Activated naive CD4-positive, alpha-beta T cell treated with anti-CD3 and anti-CD28 coated beads, Interleukin-2, amount 50 U/mL, for 72 hours (primary cell): ENCODE measurements at regions not wholly inside any gene's neighbourhood (a gene's known extent, or its start where the extent isn't known, plus 50 kb on each side); places are given as distances from the start of the nearest gene placed in this dataset.

ENCODE experiments used
- ATAC-seq, 2 donors: fragments of 150-1000 bp; cut with Tn5 transposase; 2 replicates each; pipeline ENCODE4 v1.10.0; 2021; ENCODE audit warnings: mild to moderate bottlenecking in 2 of 2, moderate library complexity in 2 of 2
- DNase-seq, 2 donors: peaks; one replicate each; pipeline ENCODE4 v3.0.0; 2021 to 2022; ENCODE audit warnings: low spot score in 2 of 2
- H3K27ac Mint-ChIP-seq, 2 donors: one replicate each; pipeline ENCODE4 v1.8.0; 2022; ENCODE audit warnings: mild to moderate bottlenecking in 2 of 2, mixed read lengths in 2 of 2
- H3K36me3 Mint-ChIP-seq, 2 donors: one replicate each; pipeline ENCODE4 v1.8.0; 2022; ENCODE audit warnings: mixed read lengths in 2 of 2
- H3K9me3 Mint-ChIP-seq, 2 donors: one replicate each; pipeline ENCODE4 v1.8.0; 2022; ENCODE audit warnings: mixed read lengths in 2 of 2

- Mint-ChIP-seq H3K36me3 (no peaks in the 10 kb centered on the region), H3K27ac (no peak overlapping the region), H3K9me3 (peaks cover 4 to 16% of the 10 kb centered on the region in 2 donors)
- ATAC-seq (no peak), DNase-seq (no peak)
Measured at GRCh38 chr10:21234761-21235160, 290.7 kb downstream of the SKIDA1 start.

GRCh38 chr10:21230219-21230618 lies 295.3 kb downstream of the SKIDA1 start:
- no peaks in the 10 kb centered on the region for H3K36me3 Mint-ChIP-seq

GRCh38 chr10:21217748-21218367 lies 307.6 kb downstream of the SKIDA1 start:
- no peaks in the 10 kb centered on the region for H3K36me3 Mint-ChIP-seq
- no peak overlapping the region for H3K27ac Mint-ChIP-seq
- DNase-seq = no peak
- no peaks in the 10 kb centered on the region for H3K9me3 Mint-ChIP-seq
- ATAC-seq = no peak

More at GRCh38 chr10:21230219-21230618, 295.3 kb downstream of the SKIDA1 start:
- Mint-ChIP-seq H3K27ac (no peak overlapping the region), H3K9me3 (peaks cover 6 to 16% of the 10 kb centered on the region in 2 donors)
- ATAC-seq (peak in 1 of 2 donors; percentile 41), DNase-seq (no peak)

- Mint-ChIP-seq H3K27ac (peak overlapping the region in 1 of 2 donors; percentile 22), H3K36me3 (no peaks in the 10 kb centered on the region), H3K9me3 (no peaks in the 10 kb centered on the region)
- no peak for ATAC-seq
- no peak for DNase-seq
Measured at GRCh38 chr10:21217107-21217506, 308.4 kb downstream of the SKIDA1 start.

GRCh38 chr10:21214329-21214728 lies 311.2 kb downstream of the SKIDA1 start:
- DNase-seq (no peak), ATAC-seq (no peak)
- Mint-ChIP-seq H3K36me3 (no peaks in the 10 kb centered on the region), H3K27ac (no peak overlapping the region), H3K9me3 (no peaks in the 10 kb centered on the region)

GRCh38 chr10:21213381-21213780 lies 312.1 kb downstream of the SKIDA1 start:
- Mint-ChIP-seq H3K9me3 (no peaks in the 10 kb centered on the region), H3K36me3 (no peaks in the 10 kb centered on the region), H3K27ac (no peak overlapping the region)
- DNase-seq (no peak), ATAC-seq (no peak)

- Mint-ChIP-seq H3K9me3 (peaks cover under 1 to 2% of the 10 kb centered on the region in 2 donors), H3K36me3 (peaks cover 0 to 2% of the 10 kb centered on the region in 2 donors), H3K27ac (no peak overlapping the region)
- DNase-seq (no peak), ATAC-seq (no peak)
Measured at GRCh38 chr10:21212912-21213311, 312.6 kb downstream of the SKIDA1 start.

- Mint-ChIP-seq H3K36me3 (peaks cover 0 to 8% of the 10 kb centered on the region in 2 donors), H3K9me3 (peaks cover 5 to 7% of the 10 kb centered on the region in 2 donors), H3K27ac (no peak overlapping the region)
- ATAC-seq = no peak
- DNase-seq = no peak
Measured at GRCh38 chr10:21212348-21212747, 313.1 kb downstream of the SKIDA1 start.

- Mint-ChIP-seq H3K36me3 (peaks cover 0 to 8% of the 10 kb centered on the region in 2 donors), H3K9me3 (peaks cover 5 to 7% of the 10 kb centered on the region in 2 donors), H3K27ac (no peak overlapping the region)
- ATAC-seq (no peak), DNase-seq (no peak)
Measured at GRCh38 chr10:21209495-21209894, 312.4 kb upstream of the NEBL start.

- Mint-ChIP-seq H3K27ac (no peak overlapping the region), H3K36me3 (peaks cover 0 to 8% of the 10 kb centered on the region in 2 donors), H3K9me3 (peaks cover 5 to 7% of the 10 kb centered on the region in 2 donors)
- ATAC-seq = no peak
- DNase-seq = no peak
Measured at GRCh38 chr10:21208666-21209316, 311.7 kb upstream of the NEBL start.

GRCh38 chr10:21207852-21208646 lies 310.9 kb upstream of the NEBL start:
- no peak for DNase-seq
- no peak overlapping the region for H3K27ac Mint-ChIP-seq
- peaks cover 5 to 7% of the 10 kb centered on the region in 2 donors for H3K9me3 Mint-ChIP-seq
- no peak for ATAC-seq
- H3K36me3 Mint-ChIP-seq = peaks cover 0 to 8% of the 10 kb centered on the region in 2 donors

- ATAC-seq (no peak), DNase-seq (no peak)
- Mint-ChIP-seq H3K27ac (no peak overlapping the region), H3K36me3 (peaks cover 0 to 8% of the 10 kb centered on the region in 2 donors), H3K9me3 (peaks cover 5 to 7% of the 10 kb centered on the region in 2 donors)
Measured at GRCh38 chr10:21205328-21205727, 308.2 kb upstream of the NEBL start.

- Mint-ChIP-seq H3K9me3 (peaks cover 7 to 9% of the 10 kb centered on the region in 2 donors), H3K27ac (no peak overlapping the region), H3K36me3 (peaks cover 1 to 8% of the 10 kb centered on the region in 2 donors)
- ATAC-seq (no peak), DNase-seq (no peak)
Measured at GRCh38 chr10:21203473-21204107, 306.5 kb upstream of the NEBL start.

- Mint-ChIP-seq H3K27ac (no peak overlapping the region), H3K36me3 (peaks cover 8 to 12% of the 10 kb centered on the region in 2 donors), H3K9me3 (peaks cover 12 to 15% of the 10 kb centered on the region in 2 donors)
- DNase-seq (no peak), ATAC-seq (no peak)
Measured at GRCh38 chr10:21202776-21203462, 305.8 kb upstream of the NEBL start.

- H3K27ac Mint-ChIP-seq = no peak overlapping the region
- DNase-seq (no peak), ATAC-seq (no peak)
- H3K36me3 Mint-ChIP-seq = peaks cover 12 to 13% of the 10 kb centered on the region in 2 donors
- peaks cover 13 to 19% of the 10 kb centered on the region in 2 donors for H3K9me3 Mint-ChIP-seq
Measured at GRCh38 chr10:21199501-21199900, 302.4 kb upstream of the NEBL start.

- peaks cover 12 to 13% of the 10 kb centered on the region in 2 donors for H3K36me3 Mint-ChIP-seq
- H3K9me3 Mint-ChIP-seq = peaks cover 13 to 19% of the 10 kb centered on the region in 2 donors
- DNase-seq = no peak
- no peak overlapping the region for H3K27ac Mint-ChIP-seq
- no peak for ATAC-seq
Measured at GRCh38 chr10:21197838-21198237, 300.7 kb upstream of the NEBL start.
